K562 (cell line): ENCODE measurements at regions not wholly inside any gene's neighbourhood (a gene's known extent, or its start where the extent isn't known, plus 50 kb on each side); places are given as distances from the start of the nearest gene placed in this dataset.

ENCODE experiments used
- CHD2 ChIP-seq: IDR thresholded peaks from 2 replicates; pipeline ENCODE4 v1.6.1; 2011; ENCODE audit warnings: low read depth, low read length
- ELK3 ChIP-seq: fragments of 450-650 bp; formaldehyde crosslinking; IDR thresholded peaks from 2 replicates; pipeline ENCODE4 v1.4.0; 2020; ENCODE audit warnings: mild to moderate bottlenecking
- HMBOX1 ChIP-seq: sonication (generic); IDR thresholded peaks from 2 replicates; pipeline ENCODE4 v1.6.1; 2016
- KLF6 ChIP-seq: fragments of 250-450 bp; sonication (Bioruptor Pico); IDR thresholded peaks from 2 replicates; pipeline ENCODE4 v1.4.0; 2020; ENCODE audit warnings: mild to moderate bottlenecking, moderate library complexity, borderline replicate concordance
- RFX5 ChIP-seq: IDR thresholded peaks from 2 replicates; pipeline ENCODE4 v1.6.1; 2011; ENCODE audit warnings: low read depth, mild to moderate bottlenecking, improper control_type of control experiment, low read length
- ZBTB1 ChIP-seq: sonication (generic); formaldehyde crosslinking; IDR thresholded peaks from 2 replicates; pipeline ENCODE4 v1.8.1; 2023; ENCODE audit warnings: missing genetic modification reagents, low read depth, mild to moderate bottlenecking, borderline replicate concordance
- ZBTB8A ChIP-seq: fragments of 450-650 bp; IDR thresholded peaks from 2 replicates; pipeline ENCODE4 v1.6.1; 2018; ENCODE audit warnings: mild to moderate bottlenecking, moderate library complexity; ENCODE audit not compliant: partially characterized antibody
- TF ChIP-seq, protein P1 (sequence below): sonication (generic); formaldehyde crosslinking; IDR thresholded peaks from 2 replicates; pipeline ENCODE4 v1.8.1; 2023; ENCODE audit warnings: mild to moderate bottlenecking, missing genetic modification reagents
- TF ChIP-seq, protein P2 (sequence below): conservative IDR thresholded peaks from 2 replicates; pipeline ENCODE4 v1.6.1; 2011; ENCODE audit warnings: low read depth, mild to moderate bottlenecking, low read length; ENCODE audit not compliant: control insufficient read depth

GRCh38 chr2:6064757-6065156, 372.6 kb downstream of the SOX11 start:
- TF ChIP-seq, protein P1, sequence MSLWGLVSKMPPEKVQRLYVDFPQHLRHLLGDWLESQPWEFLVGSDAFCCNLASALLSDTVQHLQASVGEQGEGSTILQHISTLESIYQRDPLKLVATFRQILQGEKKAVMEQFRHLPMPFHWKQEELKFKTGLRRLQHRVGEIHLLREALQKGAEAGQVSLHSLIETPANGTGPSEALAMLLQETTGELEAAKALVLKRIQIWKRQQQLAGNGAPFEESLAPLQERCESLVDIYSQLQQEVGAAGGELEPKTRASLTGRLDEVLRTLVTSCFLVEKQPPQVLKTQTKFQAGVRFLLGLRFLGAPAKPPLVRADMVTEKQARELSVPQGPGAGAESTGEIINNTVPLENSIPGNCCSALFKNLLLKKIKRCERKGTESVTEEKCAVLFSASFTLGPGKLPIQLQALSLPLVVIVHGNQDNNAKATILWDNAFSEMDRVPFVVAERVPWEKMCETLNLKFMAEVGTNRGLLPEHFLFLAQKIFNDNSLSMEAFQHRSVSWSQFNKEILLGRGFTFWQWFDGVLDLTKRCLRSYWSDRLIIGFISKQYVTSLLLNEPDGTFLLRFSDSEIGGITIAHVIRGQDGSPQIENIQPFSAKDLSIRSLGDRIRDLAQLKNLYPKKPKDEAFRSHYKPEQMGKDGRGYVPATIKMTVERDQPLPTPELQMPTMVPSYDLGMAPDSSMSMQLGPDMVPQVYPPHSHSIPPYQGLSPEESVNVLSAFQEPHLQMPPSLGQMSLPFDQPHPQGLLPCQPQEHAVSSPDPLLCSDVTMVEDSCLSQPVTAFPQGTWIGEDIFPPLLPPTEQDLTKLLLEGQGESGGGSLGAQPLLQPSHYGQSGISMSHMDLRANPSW (CRISPR knock-in tag), result no peak
- TF ChIP-seq RFX5 (no peak), ZBTB8A (no peak), ELK3 (CRISPR knock-in tag) (no peak), KLF6 (CRISPR knock-in tag) (no peak), HMBOX1 (no peak), CHD2 (no peak), ZBTB1 (CRISPR knock-in tag) (no peak)
- TF ChIP-seq, protein P2, sequence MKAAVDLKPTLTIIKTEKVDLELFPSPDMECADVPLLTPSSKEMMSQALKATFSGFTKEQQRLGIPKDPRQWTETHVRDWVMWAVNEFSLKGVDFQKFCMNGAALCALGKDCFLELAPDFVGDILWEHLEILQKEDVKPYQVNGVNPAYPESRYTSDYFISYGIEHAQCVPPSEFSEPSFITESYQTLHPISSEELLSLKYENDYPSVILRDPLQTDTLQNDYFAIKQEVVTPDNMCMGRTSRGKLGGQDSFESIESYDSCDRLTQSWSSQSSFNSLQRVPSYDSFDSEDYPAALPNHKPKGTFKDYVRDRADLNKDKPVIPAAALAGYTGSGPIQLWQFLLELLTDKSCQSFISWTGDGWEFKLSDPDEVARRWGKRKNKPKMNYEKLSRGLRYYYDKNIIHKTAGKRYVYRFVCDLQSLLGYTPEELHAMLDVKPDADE, result no peak
